ENCODE measurements at regions not wholly inside any gene's neighbourhood (a gene's known extent, or its start where the extent isn't known, plus 50 kb on each side); places are given as distances from the start of the nearest gene placed in this dataset.

DNA sequence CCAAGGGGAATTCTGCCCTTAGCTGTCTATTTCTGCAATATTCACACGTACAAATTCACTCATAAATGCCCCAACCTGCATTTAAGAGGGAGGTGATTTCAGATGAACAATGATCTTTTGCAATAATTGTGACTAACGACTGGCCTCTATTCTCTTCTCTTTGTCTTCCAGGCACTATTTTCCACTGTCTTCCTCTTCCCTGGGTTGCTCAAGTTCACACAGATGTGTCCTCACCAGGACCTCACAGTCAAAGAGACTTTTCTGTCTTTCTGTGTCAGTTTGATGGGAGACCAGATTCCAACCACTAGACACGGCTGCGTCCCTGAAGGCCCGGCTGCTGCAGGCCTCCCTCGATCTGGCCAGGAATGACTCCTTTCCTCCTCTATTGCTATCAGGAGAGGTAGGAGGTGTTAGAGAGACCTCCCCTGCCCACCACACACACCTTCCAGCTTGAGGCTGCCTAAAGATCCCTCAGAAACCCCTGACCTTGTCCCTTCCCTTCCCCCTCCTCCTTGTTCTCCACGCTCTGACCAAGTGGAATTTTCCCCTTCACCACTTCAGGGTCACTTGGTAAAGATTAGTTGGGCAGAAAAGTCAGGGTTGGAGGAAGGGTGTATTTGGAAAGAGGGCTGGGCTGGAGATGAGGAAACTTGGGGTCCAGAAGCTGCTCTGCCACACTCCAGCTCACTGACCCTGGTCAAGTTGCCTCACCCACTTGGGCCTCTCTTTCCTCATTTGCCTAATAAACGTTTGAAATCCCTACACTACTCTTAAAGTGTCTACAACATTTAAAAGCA, 109.2 kb upstream of the COPS8 start:
- TF ChIP-seq, protein P1, sequence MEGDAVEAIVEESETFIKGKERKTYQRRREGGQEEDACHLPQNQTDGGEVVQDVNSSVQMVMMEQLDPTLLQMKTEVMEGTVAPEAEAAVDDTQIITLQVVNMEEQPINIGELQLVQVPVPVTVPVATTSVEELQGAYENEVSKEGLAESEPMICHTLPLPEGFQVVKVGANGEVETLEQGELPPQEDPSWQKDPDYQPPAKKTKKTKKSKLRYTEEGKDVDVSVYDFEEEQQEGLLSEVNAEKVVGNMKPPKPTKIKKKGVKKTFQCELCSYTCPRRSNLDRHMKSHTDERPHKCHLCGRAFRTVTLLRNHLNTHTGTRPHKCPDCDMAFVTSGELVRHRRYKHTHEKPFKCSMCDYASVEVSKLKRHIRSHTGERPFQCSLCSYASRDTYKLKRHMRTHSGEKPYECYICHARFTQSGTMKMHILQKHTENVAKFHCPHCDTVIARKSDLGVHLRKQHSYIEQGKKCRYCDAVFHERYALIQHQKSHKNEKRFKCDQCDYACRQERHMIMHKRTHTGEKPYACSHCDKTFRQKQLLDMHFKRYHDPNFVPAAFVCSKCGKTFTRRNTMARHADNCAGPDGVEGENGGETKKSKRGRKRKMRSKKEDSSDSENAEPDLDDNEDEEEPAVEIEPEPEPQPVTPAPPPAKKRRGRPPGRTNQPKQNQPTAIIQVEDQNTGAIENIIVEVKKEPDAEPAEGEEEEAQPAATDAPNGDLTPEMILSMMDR (IDR thresholded peaks at IDR 0.05), result no peak
- DNase-seq (ENCODE audit: low spot score), result no peak
- H3K4me1 ChIP-seq, result no peaks in the 10 kb centered on the region
- no peaks in the 10 kb centered on the region for H3K36me3 ChIP-seq
- no peaks in the 10 kb centered on the region for H3K27me3 ChIP-seq
- no peaks in the 10 kb centered on the region for H3K9me3 ChIP-seq
- peak overlapping the region in 1 of 2 donors; percentile 69 for H3K27ac ChIP-seq
- no peak overlapping the region for H3K4me3 ChIP-seq

DNA sequence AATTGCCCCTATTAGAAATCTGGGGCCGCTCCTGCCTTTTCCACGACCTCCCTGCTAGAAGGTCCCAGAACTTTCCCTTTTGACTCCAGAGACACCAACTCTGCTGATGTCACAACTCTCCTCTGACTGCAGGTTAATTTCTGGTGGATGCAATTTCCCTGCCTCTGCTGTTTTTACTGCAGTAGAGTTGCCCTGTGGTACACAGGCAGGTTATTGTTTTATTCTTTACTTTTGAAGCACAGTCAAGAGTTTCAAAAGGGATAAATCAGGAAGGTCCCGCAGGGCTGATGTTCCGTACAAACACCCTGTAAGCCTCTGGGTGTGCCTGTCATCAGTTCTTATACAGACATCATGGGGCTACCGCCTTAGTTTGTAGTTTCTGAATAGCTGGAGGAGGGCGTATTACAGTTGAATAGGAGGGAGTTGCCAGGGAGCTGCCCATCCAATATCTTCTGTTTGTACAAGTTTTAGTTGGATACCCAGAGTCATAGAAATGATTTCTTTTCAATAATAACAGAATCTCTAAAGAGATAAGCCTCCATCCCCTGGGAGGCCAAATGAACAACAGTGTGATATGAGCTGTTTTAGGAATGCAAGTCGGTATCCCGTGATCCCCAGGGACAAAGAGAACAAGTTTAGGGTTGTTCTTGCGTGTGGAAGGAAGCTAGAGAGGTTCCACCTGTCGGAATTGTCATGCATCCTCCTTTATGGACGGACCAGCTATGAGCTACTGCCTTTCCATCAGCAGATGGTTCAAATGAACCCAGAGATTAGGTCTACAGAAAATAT, 108.4 kb upstream of the COPS8 start:
- Histone ChIP-seq H3K4me3 (no peak overlapping the region), H3K9me3 (no peaks in the 10 kb centered on the region), H3K4me1 (no peaks in the 10 kb centered on the region), H3K27ac (peak overlapping the region in 1 of 2 donors; percentile 69), H3K27me3 (no peaks in the 10 kb centered on the region), H3K36me3 (no peaks in the 10 kb centered on the region)
- TF ChIP-seq, protein P1 (IDR thresholded peaks at IDR 0.05), result no peak
- no peak for DNase-seq (ENCODE audit: low spot score)

DNA sequence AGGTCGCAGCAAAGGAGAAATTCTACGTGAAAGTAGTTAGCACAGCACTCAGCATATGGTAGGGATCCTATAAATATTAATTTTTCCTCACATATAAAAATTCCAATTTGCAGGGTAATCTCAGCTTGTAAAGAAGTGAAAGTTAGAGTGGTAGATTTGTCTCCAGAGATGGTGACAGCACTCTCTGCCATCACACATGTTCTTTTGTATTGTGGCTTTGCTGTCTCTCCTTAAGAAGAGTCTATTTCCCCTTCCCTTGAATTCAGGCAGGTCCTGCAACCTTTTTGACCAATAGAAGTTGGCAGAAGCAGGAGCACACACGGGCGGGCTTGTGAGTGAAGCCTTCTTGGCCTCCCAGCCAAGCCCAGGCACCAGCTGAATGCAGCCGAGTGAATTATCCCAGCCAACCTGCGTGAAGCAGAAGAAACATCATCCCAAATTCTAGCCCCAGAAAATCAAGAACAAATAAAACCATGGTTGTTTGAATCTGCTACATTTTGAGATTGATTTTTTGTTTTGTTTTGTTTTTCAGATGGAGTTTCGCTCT, 107.8 kb upstream of the COPS8 start:
- Histone ChIP-seq H3K27ac (peak overlapping the region in 1 of 2 donors; percentile 69), H3K4me3 (no peak overlapping the region), H3K27me3 (no peaks in the 10 kb centered on the region), H3K4me1 (no peaks in the 10 kb centered on the region), H3K36me3 (no peaks in the 10 kb centered on the region), H3K9me3 (peaks cover 0 to 3% of the 10 kb centered on the region in 2 donors)
- DNase-seq (ENCODE audit: low spot score), result no peak
- TF ChIP-seq, protein P1 (IDR thresholded peaks at IDR 0.05), result no peak

DNA sequence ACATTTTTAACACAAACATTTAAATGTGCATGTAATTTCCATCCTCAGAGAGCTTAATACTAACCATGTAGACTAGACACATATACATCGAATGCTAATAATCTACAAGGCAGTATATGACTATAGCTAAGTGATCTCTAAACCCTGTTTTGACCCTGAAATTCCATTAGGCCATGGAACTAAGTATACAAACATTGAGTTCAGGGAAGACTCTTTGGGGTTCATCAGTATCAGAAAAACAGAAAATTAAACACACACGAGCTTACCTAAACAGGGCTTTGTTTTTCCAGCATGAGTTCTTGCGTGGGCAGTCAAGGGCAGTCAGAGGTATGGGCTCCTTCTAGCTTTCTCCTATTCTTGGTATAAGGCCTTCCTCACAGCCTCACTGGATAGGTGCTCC, 106.0 kb upstream of the COPS8 start:
- H3K4me3 ChIP-seq, result no peak overlapping the region
- peaks cover 0 to 8% of the 10 kb centered on the region in 2 donors for H3K9me3 ChIP-seq
- H3K27ac ChIP-seq, result no peak overlapping the region
- H3K27me3 ChIP-seq, result no peaks in the 10 kb centered on the region
- no peaks in the 10 kb centered on the region for H3K4me1 ChIP-seq
- no peak for DNase-seq (ENCODE audit: low spot score)
- TF ChIP-seq, protein P1 (IDR thresholded peaks at IDR 0.05), result no peak
- H3K36me3 ChIP-seq, result no peaks in the 10 kb centered on the region

DNA sequence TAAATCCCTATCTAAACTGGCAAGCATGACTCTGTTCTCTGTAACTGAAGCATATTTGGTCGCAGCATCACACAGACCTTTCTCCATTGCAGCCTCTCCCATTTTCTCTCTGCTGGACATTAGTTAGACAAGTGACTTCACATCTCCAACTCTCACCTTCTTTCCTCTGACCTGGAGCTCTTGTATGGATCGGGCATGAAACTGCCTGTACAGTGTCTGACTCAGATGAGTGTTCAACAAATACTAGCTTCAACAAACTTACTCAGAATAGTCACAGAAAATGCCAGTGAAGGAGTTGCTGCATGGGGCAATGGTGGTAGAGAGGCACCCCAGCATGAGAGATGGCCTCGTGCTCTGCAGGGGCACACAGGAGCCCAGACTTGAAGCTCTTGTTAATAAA, 104.7 kb upstream of the COPS8 start:
- Histone ChIP-seq H3K9me3 (peaks cover 0 to 8% of the 10 kb centered on the region in 2 donors), H3K4me1 (no peaks in the 10 kb centered on the region), H3K27ac (no peak overlapping the region), H3K27me3 (no peaks in the 10 kb centered on the region), H3K36me3 (no peaks in the 10 kb centered on the region), H3K4me3 (no peak overlapping the region)
- peak; percentile 50 for DNase-seq (ENCODE audit: low spot score)
- TF ChIP-seq, protein P1 (IDR thresholded peaks at IDR 0.05), result no peak
